Hematopoietic multipotent progenitor cell (in vitro differentiated cells): ENCODE measurements at regions not wholly inside any gene's neighbourhood (a gene's known extent, or its start where the extent isn't known, plus 50 kb on each side); places are given as distances from the start of the nearest gene placed in this dataset.

Source experiments
- DNase-seq, 3 donors: peaks; one replicate each; pipeline ENCODE4 v3.0.0-alpha.2; 2011 to 2015; ENCODE audit warnings: low read depth in 2 of 3, low spot score in 2 of 3

- no peak for DNase-seq
Observed at GRCh38 chr14:49527221-49527620, 59.0 kb downstream of the RPS29 start.

GRCh38 chr14:49526101-49526500, 60.1 kb downstream of the RPS29 start:
- DNase-seq = no peak

- DNase-seq = no peak
Observed at GRCh38 chr14:49516286-49516685, 69.9 kb downstream of the RPS29 start.

GRCh38 chr14:49512571-49512970, 73.6 kb downstream of the RPS29 start:
- no peak for DNase-seq

GRCh38 chr14:49512147-49512551, 74.0 kb downstream of the RPS29 start:
- no peak for DNase-seq

- DNase-seq = no peak
Observed at GRCh38 chr14:49508124-49508523, 78.1 kb downstream of the RPS29 start.

GRCh38 chr14:49506650-49507049, 79.5 kb downstream of the RPS29 start:
- no peak for DNase-seq

- peak in 1 of 3 donors; percentile 52 for DNase-seq
Observed at GRCh38 chr14:49505041-49505766, 81.0 kb downstream of the RPS29 start.

GRCh38 chr14:49497725-49498348, 88.3 kb downstream of the RPS29 start:
- DNase-seq = peak; percentile 21 to 88 (median 70)

GRCh38 chr14:49497267-49497666, 88.9 kb downstream of the RPS29 start:
- no peak for DNase-seq

GRCh38 chr14:49494836-49495235, 91.3 kb downstream of the RPS29 start:
- no peak for DNase-seq

GRCh38 chr14:49493557-49493956, 92.6 kb downstream of the RPS29 start:
- peak in 2 of 3 donors; percentile 43 to 91 for DNase-seq

- DNase-seq = no peak
Observed at GRCh38 chr14:49492151-49492550, 94.0 kb downstream of the RPS29 start.

GRCh38 chr14:49489341-49489740, 96.8 kb downstream of the RPS29 start:
- DNase-seq = no peak

GRCh38 chr14:49487238-49487637, 98.9 kb downstream of the RPS29 start:
- no peak for DNase-seq

GRCh38 chr14:49485290-49485689, 100.9 kb downstream of the RPS29 start:
- no peak for DNase-seq

- no peak for DNase-seq
Observed at GRCh38 chr14:49484180-49484579, 102.0 kb downstream of the RPS29 start.

- no peak for DNase-seq
Observed at GRCh38 chr14:49483268-49483667, 102.9 kb downstream of the RPS29 start.

- no peak for DNase-seq
Observed at GRCh38 chr14:49480979-49481498, 105.1 kb downstream of the RPS29 start.

GRCh38 chr14:49480053-49480760, 106.0 kb downstream of the RPS29 start:
- DNase-seq = no peak

- no peak for DNase-seq
Observed at GRCh38 chr14:49479432-49479831, 106.7 kb downstream of the RPS29 start.

- DNase-seq = no peak
Observed at GRCh38 chr14:49478784-49479183, 107.4 kb downstream of the RPS29 start.
